H1 (cell line): ENCODE measurements at regions not wholly inside any gene's neighbourhood (a gene's known extent, or its start where the extent isn't known, plus 50 kb on each side); places are given as distances from the start of the nearest gene placed in this dataset.

ENCODE experiments used
- CTCF ChIA-PET: fragments of 300-600 bp; sonication (Branson Sonifier 250); formaldehyde crosslinking; loops from one replicate; lab custom pipeline; 2021; ENCODE audit not compliant: partially characterized antibody; lab: Charles Lee
- POLR2A ChIA-PET: fragments of 300-600 bp; sonication (Branson Sonifier 250); formaldehyde crosslinking; loops from one replicate; lab custom pipeline; 2021; ENCODE audit warnings: inconsistent platforms; ENCODE audit not compliant: partially characterized antibody; lab: Charles Lee
- DNase-seq, 2 experiments: peaks; one replicate each; pipeline versions ENCODE4 v3.0.0 to v3.0.0-alpha.2; 2010 to 2022; ENCODE audit warnings: low spot score in 2 of 2, low read depth in 1 of 2, mixed read lengths in 1 of 2
- FAIRE-seq: peaks from 2 replicates; lab custom pipeline; 2011; peaks lifted over from hg19 to GRCh38; lab: Jason Lieb, UNC
- H2AFZ ChIP-seq: 2 replicates; pipeline ENCODE4 v1.8.1; 2012; ENCODE audit warnings: low read length, inconsistent platforms
- H2AK5ac ChIP-seq: 2 replicates; pipeline ENCODE4 v1.6.1; 2013; ENCODE audit warnings: low read depth, low read length
- H2BK120ac ChIP-seq: replicated peaks from 2 replicates; pipeline ENCODE3; 2013; ENCODE audit warnings: low read depth, low read length, inconsistent platforms
- H2BK12ac ChIP-seq: 2 replicates; pipeline ENCODE4 v1.6.1; 2013; ENCODE audit warnings: low read depth, low read length
- H2BK15ac ChIP-seq: 2 replicates; pipeline ENCODE4 v1.6.1; 2013; ENCODE audit warnings: low read length
- H2BK20ac ChIP-seq: 2 replicates; pipeline ENCODE4 v1.6.1; 2013; ENCODE audit warnings: low read length
- H2BK5ac ChIP-seq: 2 replicates; pipeline ENCODE4 v1.6.1; 2013; ENCODE audit warnings: low read depth, low read length
- H3K14ac ChIP-seq: 2 replicates; pipeline ENCODE4 v1.6.1; 2013; ENCODE audit warnings: inconsistent platforms; ENCODE audit not compliant: insufficient read length
- H3K18ac ChIP-seq: 2 replicates; pipeline ENCODE4 v1.6.1; 2013; ENCODE audit warnings: low read length; ENCODE audit errors: extremely low read depth
- H3K23ac ChIP-seq: 2 replicates; pipeline ENCODE4 v1.6.1; 2013; ENCODE audit warnings: inconsistent platforms; ENCODE audit not compliant: insufficient read length
- H3K23me2 ChIP-seq: 2 replicates; pipeline ENCODE4 v1.6.1; 2013; ENCODE audit warnings: low read depth, low read length
- H3K27ac ChIP-seq: 2 replicates; pipeline ENCODE4 v1.6.1; 2011; ENCODE audit warnings: low read depth, low read length, inconsistent platforms
- H3K27me3 ChIP-seq, 4 experiments: replicated peaks in 1 of 4; 1 replicate in 1 of 4; 2 replicates in 3 of 4; pipeline versions ENCODE4 v1.6.1 to v1.8.1; 2011 to 2013; ENCODE audit warnings: low read length in 3 of 4, mild to moderate bottlenecking in 3 of 4, inconsistent platforms in 2 of 4, mixed read lengths in 2 of 4, moderate library complexity in 1 of 4; ENCODE audit not compliant: control insufficient read depth in 3 of 4, insufficient read depth in 3 of 4; ENCODE audit errors: extremely low read depth in 1 of 4
- H3K36me3 ChIP-seq, 4 experiments: 2 replicates each; pipeline versions ENCODE4 v1.6.1 to v1.8.1; 2011 to 2013; ENCODE audit warnings: mild to moderate bottlenecking in 4 of 4, low read length in 3 of 4, moderate library complexity in 2 of 4, control low read depth in 1 of 4, inconsistent platforms in 1 of 4; ENCODE audit not compliant: insufficient read depth in 4 of 4, control insufficient read depth in 2 of 4
- H3K4ac ChIP-seq: replicated peaks from 2 replicates; pipeline ENCODE3; 2013; ENCODE audit warnings: low read length, low read depth, mixed read lengths, inconsistent platforms; ENCODE audit not compliant: insufficient read length
- H3K4me1 ChIP-seq, 4 experiments: replicated peaks in 1 of 4; 1 replicate in 1 of 4; 2 replicates in 3 of 4; pipeline versions ENCODE4 v1.6.1 to v1.8.1; 2011 to 2013; ENCODE audit warnings: low read length in 3 of 4, inconsistent platforms in 2 of 4, mixed read lengths in 1 of 4; ENCODE audit not compliant: insufficient read depth in 4 of 4, control insufficient read depth in 3 of 4
- H3K4me2 ChIP-seq, 2 experiments: 2 replicates each; pipeline versions ENCODE4 v1.6.1 to v1.8.1; 2011 to 2013; ENCODE audit warnings: low read depth in 2 of 2, low read length in 2 of 2, control low read depth in 1 of 2, inconsistent platforms in 1 of 2, mild to moderate bottlenecking in 1 of 2; ENCODE audit not compliant: insufficient read depth in 1 of 2
- H3K4me3 ChIP-seq, 4 experiments: fragments of 200-600, 300-600 bp in 1 of 4; sonication (generic), shearing (Covaris generic), sonication (Bioruptor Twin) in 1 of 4; 2 replicates each; pipeline versions ENCODE4 v1.5.1 to v1.8.1; 2011 to 2016; ENCODE audit warnings: low read length in 4 of 4, low read depth in 3 of 4, control low read depth in 2 of 4, inconsistent platforms in 2 of 4, mild to moderate bottlenecking in 2 of 4, mixed read lengths in 1 of 4, moderate library complexity in 1 of 4; ENCODE audit not compliant: insufficient read depth in 2 of 4; ENCODE audit errors: extremely low read depth in 1 of 4
- H3K56ac ChIP-seq: replicated peaks from 2 replicates; pipeline ENCODE3; 2013; ENCODE audit warnings: low read depth, mild to moderate bottlenecking, mixed read lengths, low read length, inconsistent platforms; ENCODE audit not compliant: insufficient read length
- H3K79me1 ChIP-seq: 2 replicates; pipeline ENCODE4 v1.6.1; 2013; ENCODE audit warnings: low read depth, low read length, control low read depth
- H3K79me2 ChIP-seq, 2 experiments: 2 replicates each; pipeline versions ENCODE4 v1.6.1 to v1.8.1; 2012 to 2013; ENCODE audit warnings: low read length in 2 of 2, mild to moderate bottlenecking in 2 of 2, inconsistent platforms in 1 of 2; ENCODE audit not compliant: insufficient read depth in 2 of 2, control insufficient read depth in 1 of 2
- H3K9ac ChIP-seq, 4 experiments: replicated peaks in 1 of 4; 1 replicate in 1 of 4; 2 replicates in 3 of 4; pipeline versions ENCODE4 v1.6.1 to v1.8.1; 2011 to 2013; ENCODE audit warnings: low read depth in 3 of 4, low read length in 3 of 4, control low read depth in 2 of 4, mild to moderate bottlenecking in 2 of 4, moderate library complexity in 2 of 4, inconsistent platforms in 1 of 4; ENCODE audit errors: extremely low read depth in 1 of 4
- H3K9me3 ChIP-seq, 2 experiments: 2 replicates each; pipeline versions ENCODE4 v1.6.1 to v1.8.1; 2012 to 2013; ENCODE audit warnings: mild to moderate bottlenecking in 2 of 2, moderate library complexity in 2 of 2, control low read depth in 1 of 2, inconsistent platforms in 1 of 2, low read depth in 1 of 2, low read length in 1 of 2, mixed read lengths in 1 of 2; ENCODE audit not compliant: insufficient read depth in 2 of 2
- H4K20me1 ChIP-seq, 2 experiments: replicated peaks in 1 of 2; 2 replicates each; pipeline versions ENCODE3 to v1.8.1; 2011 to 2013; ENCODE audit warnings: inconsistent platforms in 2 of 2, low read length in 2 of 2, mild to moderate bottlenecking in 1 of 2; ENCODE audit not compliant: insufficient read depth in 2 of 2, control insufficient read depth in 1 of 2
- H4K5ac ChIP-seq: 2 replicates; pipeline ENCODE4 v1.6.1; 2013; ENCODE audit warnings: low read length, low read depth, mixed read lengths, inconsistent platforms; ENCODE audit not compliant: insufficient read length
- H4K8ac ChIP-seq: 2 replicates; pipeline ENCODE4 v1.8.0; 2013; ENCODE audit warnings: mild to moderate bottlenecking, moderate library complexity, low read length, inconsistent platforms; ENCODE audit not compliant: insufficient read depth; ENCODE audit errors: extremely low read depth
- H4K91ac ChIP-seq: replicated peaks from 2 replicates; pipeline ENCODE3; 2013; ENCODE audit warnings: low read length, mixed read lengths, inconsistent platforms; ENCODE audit not compliant: insufficient read length
- CEBPB ChIP-seq: IDR thresholded peaks from 2 replicates; pipeline ENCODE4 v1.6.1; 2012; ENCODE audit warnings: low read depth, low read length
- WGBS, 2 experiments: shearing (Covaris generic) in 1 of 2; methylation state at CpG; one replicate each; pipeline versions ENCODE4 v1.1.6 to v1.1.7; 2013 to 2015; ENCODE audit warnings: low lambda C conversion rate in 2 of 2, mixed read lengths in 2 of 2, inconsistent platforms in 1 of 2, low coverage in 1 of 2, missing lambda C conversion rate in 1 of 2; ENCODE audit not compliant: insufficient replicate concordance in 2 of 2, insufficient coverage in 1 of 2, insufficient read length in 1 of 2; ENCODE audit errors: extremely low coverage in 1 of 2, missing lambda C conversion rate in 1 of 2; 5-methylcytosine and 5-hydroxymethylcytosine counted together

DNA sequence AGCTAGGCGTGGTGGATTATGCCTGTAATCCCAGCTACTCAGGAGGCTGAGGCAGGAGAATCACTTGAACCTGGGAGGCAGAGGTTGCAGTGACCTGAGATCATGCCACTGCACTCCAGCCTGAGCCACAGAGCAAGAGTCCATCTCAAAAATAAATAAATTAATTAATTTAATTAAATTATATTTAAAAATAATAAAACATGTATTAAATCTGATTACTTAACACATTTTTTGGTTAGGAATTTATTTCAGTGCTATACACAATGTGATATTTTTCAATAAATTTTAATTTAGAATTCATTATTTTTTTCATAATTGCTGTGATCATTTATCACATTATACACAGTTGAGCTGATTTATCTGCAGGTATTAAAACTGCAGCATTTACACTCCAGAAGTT, 1101.5 kb upstream of the MIR17HG start:
- no peak overlapping the region for H3K23ac ChIP-seq
- 90% methylated on average over 1 of the region's 1 CpG; no CpG with 5 or more reads in 1 of the 2 experiments for WGBS, 2 experiments
- no peak overlapping the region for H4K5ac ChIP-seq
- DNase-seq (no peak), FAIRE-seq (no peak)
- no peak overlapping the region for H3K14ac ChIP-seq
- H2AFZ ChIP-seq, result no peak overlapping the region
- no peak overlapping the region for H2BK12ac ChIP-seq
- no peaks in the 10 kb centered on the region for H3K4me1 ChIP-seq
- H2BK120ac ChIP-seq, result no peak overlapping the region
- TF ChIP-seq CEBPB, result no peak
- H3K79me1 ChIP-seq, result no peaks in the 10 kb centered on the region
- no peak overlapping the region for H2BK15ac ChIP-seq
- H3K27me3 ChIP-seq, result no peaks in the 10 kb centered on the region
- no peak overlapping the region for H2BK5ac ChIP-seq
- H4K8ac ChIP-seq, result no peak overlapping the region
- no peaks in the 10 kb centered on the region for H3K23me2 ChIP-seq
- no peaks in the 10 kb centered on the region for H3K79me2 ChIP-seq
- H2BK20ac ChIP-seq, result no peak overlapping the region
- POLR2A ChIA-PET, result no interaction called here
- no peak overlapping the region for H4K91ac ChIP-seq
- H2AK5ac ChIP-seq, result no peak overlapping the region
- H3K36me3 ChIP-seq, result no peaks in the 10 kb centered on the region
- H4K20me1 ChIP-seq, result no peaks in the 10 kb centered on the region
- no peak overlapping the region for H3K56ac ChIP-seq
- CTCF ChIA-PET, result no interaction called here
- no peak overlapping the region for H3K18ac ChIP-seq
- no peak overlapping the region for H3K27ac ChIP-seq
- no peaks in the 10 kb centered on the region for H3K9me3 ChIP-seq
- H3K4me2 ChIP-seq, result no peak overlapping the region
- no peak overlapping the region for H3K4ac ChIP-seq
- no peak overlapping the region for H3K9ac ChIP-seq
- H3K4me3 ChIP-seq, result no peak overlapping the region
